ENCODE measurements at regions not wholly inside any gene's neighbourhood (a gene's known extent, or its start where the extent isn't known, plus 50 kb on each side); places are given as distances from the start of the nearest gene placed in this dataset.

GRCh38 chr19:31175564-31176348, 173.5 kb downstream of the TSHZ3 start:
- H3K4me3 ChIP-seq (ENCODE audit: control insufficient read depth, low read depth, low read length): no peak overlapping the region
- DNase-seq (ENCODE audit: low read depth): no peak
- no peak for TF ChIP-seq CTCF (IDR thresholded peaks at IDR 0.05; ENCODE audit: control insufficient read depth, insufficient read depth, low read depth, low read length, missing control alignments)

GRCh38 chr19:31174948-31175347, 174.3 kb downstream of the TSHZ3 start:
- no peak overlapping the region for H3K4me3 ChIP-seq (ENCODE audit: control insufficient read depth, low read depth, low read length)
- DNase-seq (ENCODE audit: low read depth): no peak
- TF ChIP-seq CTCF (IDR thresholded peaks at IDR 0.05; ENCODE audit: control insufficient read depth, insufficient read depth, low read depth, low read length, missing control alignments): no peak

- TF ChIP-seq CTCF (IDR thresholded peaks at IDR 0.05; ENCODE audit: control insufficient read depth, insufficient read depth, low read depth, low read length, missing control alignments): no peak
- DNase-seq (ENCODE audit: low read depth): no peak
Observed at GRCh38 chr19:31173991-31174390, 175.2 kb downstream of the TSHZ3 start.

GRCh38 chr19:31171936-31172335, 177.3 kb downstream of the TSHZ3 start:
- DNase-seq (ENCODE audit: low read depth): no peak
- no peak for TF ChIP-seq CTCF (IDR thresholded peaks at IDR 0.05; ENCODE audit: control insufficient read depth, insufficient read depth, low read depth, low read length, missing control alignments)
- H3K4me3 ChIP-seq (ENCODE audit: control insufficient read depth, low read depth, low read length): no peak overlapping the region

More at GRCh38 chr19:31173991-31174390, 175.2 kb downstream of the TSHZ3 start:
- H3K4me3 ChIP-seq (ENCODE audit: control insufficient read depth, low read depth, low read length): no peak overlapping the region

- H3K4me3 ChIP-seq (ENCODE audit: control insufficient read depth, low read depth, low read length): no peak overlapping the region
- DNase-seq (ENCODE audit: low read depth): no peak
- TF ChIP-seq CTCF (IDR thresholded peaks at IDR 0.05; ENCODE audit: control insufficient read depth, insufficient read depth, low read depth, low read length, missing control alignments): no peak
Observed at GRCh38 chr19:31170046-31170445, 179.2 kb downstream of the TSHZ3 start.

- DNase-seq (ENCODE audit: low read depth): no peak
- no peak for TF ChIP-seq CTCF (IDR thresholded peaks at IDR 0.05; ENCODE audit: control insufficient read depth, insufficient read depth, low read depth, low read length, missing control alignments)
Observed at GRCh38 chr19:31168106-31168625, 181.1 kb downstream of the TSHZ3 start.

More at GRCh38 chr19:31168106-31168625, 181.1 kb downstream of the TSHZ3 start:
- no peak overlapping the region for H3K4me3 ChIP-seq (ENCODE audit: control insufficient read depth, low read depth, low read length)
